ENCODE measurements at regions not wholly inside any gene's neighbourhood (a gene's known extent, or its start where the extent isn't known, plus 50 kb on each side); places are given as distances from the start of the nearest gene placed in this dataset.

DNA sequence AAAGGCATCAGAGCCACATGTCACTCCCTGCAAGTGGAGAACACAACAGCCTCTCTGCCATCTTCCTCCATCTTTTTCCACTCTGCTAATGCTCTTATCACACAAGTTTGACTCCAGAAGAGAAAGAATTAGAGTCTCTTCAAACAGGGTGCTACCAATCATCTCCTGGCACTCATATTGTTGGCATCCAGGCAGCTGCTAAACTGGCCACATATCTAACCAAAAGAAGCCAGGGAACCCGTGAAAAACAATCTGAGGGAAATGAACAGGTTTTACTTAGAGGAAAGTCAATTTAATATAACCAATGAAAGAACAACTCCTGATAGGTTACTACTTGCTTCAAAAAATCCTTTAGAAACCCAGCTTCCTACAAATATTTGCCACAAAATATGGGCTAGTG lies 117.2 kb downstream of the SLC25A46 start (continued):
- TF ChIP-seq RAD21 (IDR thresholded peaks at IDR 0.05 in 1 of 2, conservative IDR thresholded peaks at IDR 0.05 in 1 of 2; ENCODE audit: low read depth in 2 of 2, low read length in 2 of 2): no peak
- TF ChIP-seq EZH2 (IDR thresholded peaks at IDR 0.05; ENCODE audit: low read depth, low read length, severe bottlenecking): no peak
- no peak for TF ChIP-seq FOSL1 (IDR thresholded peaks at IDR 0.05; ENCODE audit: insufficient read depth, low read depth, low read length)
- no peak for TF ChIP-seq TEAD4 (IDR thresholded peaks at IDR 0.05; ENCODE audit: low read depth, low read length)
- no peak for TF ChIP-seq CTBP2 (IDR thresholded peaks at IDR 0.05; ENCODE audit: borderline replicate concordance, insufficient read depth, insufficient read length, low read length)
